T follicular helper cell (primary cell): ENCODE measurements at regions not wholly inside any gene's neighbourhood (a gene's known extent, or its start where the extent isn't known, plus 50 kb on each side); places are given as distances from the start of the nearest gene placed in this dataset.
A peak's percentile ranks its signal among the peaks of the same experiment; 100 is the strongest.

Experiments used
- DNase-seq: peaks from one replicate; pipeline ENCODE4 v3.0.0-alpha.2; 2020; ENCODE audit warnings: low read depth

DNA sequence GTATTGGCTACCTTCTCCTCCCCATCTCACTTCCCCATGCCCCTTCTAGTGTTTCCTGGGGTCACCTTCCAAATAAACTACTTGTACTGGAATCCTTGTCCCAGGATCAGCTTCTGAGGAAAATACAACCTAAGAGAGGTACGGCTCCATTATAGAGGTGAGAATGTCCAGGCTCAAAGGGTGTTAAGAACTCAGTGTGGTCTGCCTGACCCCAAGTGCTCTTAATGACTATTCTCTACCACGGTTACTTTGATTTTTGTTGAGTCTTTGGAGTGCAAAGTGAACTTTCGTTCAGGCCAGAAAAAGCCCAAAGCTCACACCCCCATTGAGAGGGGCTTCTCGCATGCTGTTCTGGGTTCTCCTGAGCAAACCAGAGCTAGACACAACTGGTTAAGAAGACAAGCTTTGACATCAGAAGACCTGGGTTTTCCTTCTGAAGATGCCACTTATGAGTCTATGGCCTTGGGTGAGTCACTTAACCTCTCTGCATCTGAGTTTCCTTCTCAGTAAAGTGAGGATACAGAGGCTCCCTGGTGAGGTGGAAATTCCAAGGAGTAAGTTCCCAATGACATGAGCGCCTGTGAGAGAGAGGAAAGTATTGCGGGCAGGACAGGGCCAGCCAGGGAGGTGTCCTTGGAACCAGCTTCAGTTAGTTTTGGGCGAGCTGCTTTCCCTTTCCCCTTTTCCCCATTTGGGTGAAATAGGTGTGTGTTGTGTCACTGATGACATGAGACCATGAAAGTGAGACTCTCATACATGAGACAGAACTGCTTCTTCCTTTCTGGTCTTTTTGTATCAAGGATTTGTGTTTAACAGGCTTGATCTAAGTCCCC lies 475.0 kb upstream of the PROK2 start:
- no peak for DNase-seq

DNA sequence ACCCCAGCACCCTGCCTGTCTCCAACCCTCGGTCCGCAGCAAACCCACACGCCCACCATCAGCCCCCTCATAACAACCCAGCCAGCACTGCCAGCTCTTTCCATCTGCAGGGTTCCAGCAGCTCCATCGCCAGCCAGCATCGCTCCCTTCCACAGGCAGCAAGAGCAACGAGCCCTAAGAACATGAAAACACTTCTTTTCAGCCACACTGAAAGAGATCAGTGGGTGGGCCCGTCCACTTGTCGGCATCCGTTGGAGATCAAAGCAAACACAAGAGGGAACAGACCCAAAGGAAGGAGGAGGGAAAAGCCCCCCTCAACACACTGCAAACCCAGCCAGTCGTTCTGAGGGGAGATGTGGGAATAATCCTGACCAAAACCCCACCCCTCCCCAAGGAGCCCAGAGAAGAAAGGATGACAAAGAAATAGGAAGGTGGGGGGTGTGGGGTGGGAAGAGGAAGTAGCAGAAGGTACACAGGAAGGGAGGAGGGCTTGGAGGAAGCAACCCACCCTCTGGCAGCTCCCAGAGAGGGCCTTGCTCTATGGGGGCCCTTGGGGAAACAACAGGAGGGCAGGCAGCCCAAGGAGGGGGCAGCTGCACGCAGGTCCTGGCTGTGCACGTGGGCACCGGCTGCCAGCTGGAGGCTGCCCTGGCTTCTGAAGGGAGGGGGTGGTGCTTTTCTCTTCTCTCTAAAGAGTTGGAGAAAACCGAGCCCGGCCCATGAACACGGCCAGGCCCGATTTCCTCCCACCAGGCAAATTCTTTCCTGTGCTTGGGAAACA lies 473.6 kb upstream of the PROK2 start:
- DNase-seq: no peak

DNA sequence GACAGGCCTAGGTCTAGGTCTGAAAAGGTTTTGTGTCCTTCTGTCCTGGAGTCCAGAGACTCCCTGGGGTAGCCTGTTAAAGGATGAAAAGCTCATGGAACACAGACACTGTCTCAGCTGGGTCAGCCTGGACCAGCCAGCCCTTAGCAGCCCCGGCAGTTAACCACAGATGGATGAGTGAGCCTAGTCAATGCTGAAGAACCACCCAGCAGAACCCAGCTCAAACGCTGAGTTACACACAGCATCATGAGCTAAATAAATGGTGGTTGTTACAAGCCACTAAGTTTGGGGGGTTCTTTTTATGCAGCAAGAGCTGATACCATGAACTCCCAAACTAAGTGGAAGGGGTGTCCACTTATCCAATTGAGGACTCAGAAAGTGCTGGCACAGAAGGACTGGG lies 472.8 kb upstream of the PROK2 start:
- no peak for DNase-seq

DNA sequence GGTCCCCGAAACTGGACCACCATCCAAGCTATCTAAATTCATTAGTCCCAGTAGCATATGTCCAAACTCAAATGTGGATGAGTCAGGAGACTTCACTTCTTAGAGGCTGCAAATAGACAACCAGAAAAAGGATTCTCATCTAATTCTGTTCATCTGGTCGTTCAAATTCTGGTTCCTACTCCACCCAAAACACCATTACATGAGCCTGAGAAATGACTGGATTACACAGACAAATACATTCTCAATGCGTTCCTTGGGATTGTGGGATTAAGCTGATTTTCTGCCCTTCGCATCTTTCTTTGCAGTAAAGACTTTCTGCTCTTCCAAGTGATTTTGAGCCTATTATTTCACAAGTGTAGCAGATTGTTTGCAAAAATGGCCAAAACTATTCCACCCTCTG lies 472.3 kb upstream of the PROK2 start:
- no peak for DNase-seq

DNA sequence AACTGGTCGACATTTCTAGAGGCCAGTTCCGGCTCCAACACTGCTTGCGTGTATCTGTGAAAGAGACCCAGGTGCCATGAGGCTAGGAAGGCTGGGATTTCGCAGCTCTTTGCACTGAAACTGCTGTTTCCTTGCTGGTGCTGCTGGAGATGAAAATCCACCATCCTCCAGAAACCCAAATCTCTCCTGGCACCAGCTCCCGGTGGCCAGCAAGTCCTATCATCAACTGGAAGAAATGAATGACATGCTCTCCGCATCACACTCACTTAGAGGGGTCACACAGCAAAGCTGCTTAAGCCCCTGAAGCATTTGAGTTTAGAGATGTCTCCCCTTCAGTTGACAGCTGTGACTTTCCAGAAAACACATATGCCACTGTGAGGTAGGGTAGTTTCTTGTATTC lies 471.8 kb upstream of the PROK2 start:
- no peak for DNase-seq

DNA sequence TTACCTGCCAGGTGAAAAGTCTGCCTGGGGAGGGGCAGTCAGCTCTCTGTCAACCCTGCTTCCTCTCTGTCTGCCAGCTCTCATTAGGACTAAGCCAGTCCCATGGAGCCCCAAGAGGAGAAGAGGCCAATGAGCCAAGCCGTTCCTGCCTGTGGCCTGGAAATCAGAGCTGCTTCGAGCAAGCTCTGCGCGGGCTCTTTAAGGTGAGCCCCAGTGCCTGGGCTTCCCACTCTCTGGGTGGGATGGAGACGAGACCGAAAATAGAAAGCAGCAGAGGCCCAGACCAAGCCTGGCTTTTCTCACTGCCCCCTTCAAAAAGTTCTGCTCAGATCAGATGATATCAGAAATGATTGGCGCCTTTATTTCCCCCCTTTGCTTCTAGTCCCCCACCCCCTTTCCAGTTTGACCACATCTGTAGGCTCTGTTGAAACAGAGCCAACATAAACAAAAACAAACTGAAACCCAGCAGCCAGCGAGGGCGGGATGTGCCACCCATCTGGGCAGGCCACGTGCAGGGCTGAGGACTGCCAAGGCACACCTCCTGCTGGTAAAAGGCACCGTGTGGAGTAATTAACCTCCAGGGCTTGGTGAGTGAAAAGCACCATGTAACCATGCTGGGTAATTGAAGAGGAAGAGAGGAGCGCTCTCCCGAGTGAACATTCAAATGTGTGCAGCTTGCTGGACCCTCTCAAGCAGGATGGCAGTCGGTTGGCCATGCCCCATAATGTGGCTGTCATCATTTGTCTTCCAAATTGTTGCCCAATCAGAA lies 471.0 kb upstream of the PROK2 start:
- peak; percentile 7 for DNase-seq

DNA sequence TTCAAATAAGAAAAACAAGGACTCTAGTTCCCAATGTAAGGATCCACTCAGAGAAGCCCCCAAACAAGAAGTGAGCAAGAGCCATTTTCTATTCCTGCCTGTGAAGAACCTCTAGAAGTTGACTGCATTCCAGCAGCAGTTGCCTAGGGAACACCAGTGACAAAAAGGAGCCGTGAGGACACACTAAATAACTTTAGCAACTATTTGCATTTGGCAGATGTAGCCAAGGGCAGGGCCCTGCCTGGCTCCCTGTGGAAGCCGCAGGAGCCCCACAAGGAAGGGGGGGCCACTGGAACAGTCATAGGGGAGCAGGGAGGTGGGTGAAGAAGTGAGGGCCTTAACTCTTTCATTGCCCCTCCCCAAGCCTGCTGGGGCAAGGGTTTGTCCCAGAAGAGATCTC lies 470.2 kb upstream of the PROK2 start:
- DNase-seq: no peak

DNA sequence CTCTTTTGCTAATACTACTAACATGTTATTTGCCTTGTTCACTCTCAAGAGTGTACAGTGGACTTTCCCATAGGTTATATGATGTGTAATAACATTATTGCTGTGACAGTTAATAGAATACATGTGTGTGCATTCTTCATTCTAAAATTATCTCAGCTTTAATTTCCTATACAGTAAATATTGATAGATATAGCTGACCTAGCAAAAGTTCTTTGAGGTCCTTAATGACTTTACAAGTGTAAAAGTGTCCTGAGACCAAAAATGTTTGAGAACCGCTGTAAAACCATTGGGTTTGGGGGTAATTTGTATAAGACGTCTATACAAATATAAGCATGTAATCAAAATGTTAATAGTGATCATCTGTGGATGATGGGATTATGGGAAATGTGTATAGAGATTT lies 469.5 kb upstream of the PROK2 start:
- DNase-seq: no peak

DNA sequence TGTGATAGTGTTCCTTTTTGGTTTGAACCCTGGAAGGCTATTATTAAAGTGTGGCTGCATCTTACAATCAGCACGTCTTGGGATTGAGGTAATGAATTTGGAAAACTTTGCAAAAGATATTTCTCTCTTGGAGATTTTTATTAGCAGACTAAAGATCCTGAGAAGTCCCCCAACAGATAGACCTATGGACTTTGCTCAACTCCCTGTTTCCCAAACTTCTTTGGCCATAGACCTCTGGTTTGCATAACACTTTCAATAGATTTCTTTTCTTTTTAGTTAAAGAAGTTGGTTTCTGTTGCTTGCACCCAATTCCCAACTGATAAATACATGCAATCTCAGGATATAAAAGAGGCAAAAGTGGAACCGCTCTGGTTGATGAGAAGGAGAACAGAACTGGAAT lies 465.8 kb upstream of the PROK2 start:
- DNase-seq: no peak

DNA sequence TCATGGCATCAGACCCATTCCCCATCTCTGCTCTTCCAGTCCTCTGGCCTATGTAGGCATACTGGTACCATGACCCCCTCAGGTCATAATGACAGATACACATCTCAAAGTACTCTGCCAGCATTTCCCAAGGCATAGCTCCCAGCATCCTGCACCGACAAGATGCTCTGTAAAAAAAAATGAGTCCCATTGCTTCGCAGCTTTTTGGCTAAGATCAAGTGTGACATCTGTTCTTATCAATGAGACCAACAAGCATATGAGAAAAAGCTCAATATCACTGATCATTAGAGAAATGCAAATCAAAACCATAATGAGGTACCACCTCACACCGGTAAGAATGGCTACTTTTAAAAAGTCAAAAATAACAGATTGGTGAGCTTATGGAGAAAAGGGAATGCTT lies 463.9 kb upstream of the PROK2 start:
- no peak for DNase-seq

DNA sequence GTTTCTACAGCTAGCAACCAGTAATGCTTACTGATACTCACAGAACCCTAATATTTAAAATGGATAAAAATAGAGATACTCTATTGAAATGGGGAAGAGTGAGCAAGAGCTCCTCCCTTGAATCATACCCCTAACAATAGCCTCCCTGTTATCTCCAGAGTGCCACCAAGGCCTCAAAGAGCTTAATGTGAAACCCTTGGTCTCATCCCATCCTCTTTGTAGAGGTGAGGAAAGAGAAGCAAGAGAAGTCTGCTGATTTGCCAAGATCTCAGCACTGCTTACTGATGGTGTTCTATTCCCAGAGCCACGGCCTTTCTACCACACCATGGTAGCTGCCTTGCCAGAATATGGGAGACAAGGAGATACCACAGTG lies 463.4 kb upstream of the PROK2 start:
- no peak for DNase-seq

DNA sequence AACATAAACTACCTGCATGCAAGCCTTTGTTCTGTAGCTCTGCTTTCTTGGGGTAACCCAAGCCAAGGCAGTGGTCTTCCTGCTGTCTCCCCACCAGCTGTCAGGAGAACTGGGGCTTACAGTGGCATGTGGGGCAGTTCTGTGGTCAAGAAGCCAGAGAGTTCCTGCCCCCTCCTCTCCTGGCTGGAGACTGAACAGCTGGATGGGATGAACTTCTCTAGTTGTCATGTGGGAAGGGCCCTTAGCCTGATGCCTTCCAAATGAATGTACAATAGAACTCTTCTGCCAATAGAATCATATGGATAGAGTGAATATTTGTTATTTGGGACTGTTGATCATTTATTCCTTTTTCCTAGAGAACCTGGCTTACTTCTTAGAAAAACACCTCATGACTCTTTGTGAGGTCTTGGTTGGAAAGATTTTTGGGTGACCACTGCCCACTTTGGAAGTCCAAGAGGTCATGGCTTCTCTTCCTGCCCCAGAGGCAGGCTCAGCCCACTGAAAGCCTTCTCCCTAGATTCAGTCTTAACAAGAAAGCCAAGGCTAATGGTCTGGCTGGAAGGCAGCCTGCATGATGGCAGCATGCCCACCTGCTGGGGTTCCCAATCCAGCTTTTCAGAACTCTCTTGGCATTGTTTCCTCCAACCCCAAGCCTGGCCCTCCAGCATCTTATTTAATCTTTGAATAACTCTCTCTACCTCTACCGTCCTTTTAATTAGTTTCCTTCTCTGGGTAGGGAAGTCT lies 462.9 kb upstream of the PROK2 start:
- DNase-seq: no peak

DNA sequence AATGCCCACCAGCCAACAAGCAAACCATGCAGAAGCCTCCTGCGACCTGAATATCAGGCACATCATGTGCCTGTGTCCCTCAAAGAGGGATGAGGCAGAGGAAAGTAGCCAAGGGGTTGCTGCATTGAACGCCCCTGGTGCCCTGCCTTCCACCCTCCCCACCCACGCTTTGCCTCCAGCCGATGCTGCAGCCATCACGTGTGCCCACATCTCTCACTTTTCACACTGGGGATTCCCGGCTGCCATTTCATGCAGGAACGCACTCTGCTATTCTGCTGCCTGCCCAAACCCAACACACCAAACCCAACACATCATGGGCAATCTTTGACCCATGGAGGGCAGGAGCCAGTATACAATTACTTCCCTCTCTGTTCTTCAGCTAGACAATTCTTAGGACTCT lies 462.2 kb upstream of the PROK2 start:
- DNase-seq: no peak

DNA sequence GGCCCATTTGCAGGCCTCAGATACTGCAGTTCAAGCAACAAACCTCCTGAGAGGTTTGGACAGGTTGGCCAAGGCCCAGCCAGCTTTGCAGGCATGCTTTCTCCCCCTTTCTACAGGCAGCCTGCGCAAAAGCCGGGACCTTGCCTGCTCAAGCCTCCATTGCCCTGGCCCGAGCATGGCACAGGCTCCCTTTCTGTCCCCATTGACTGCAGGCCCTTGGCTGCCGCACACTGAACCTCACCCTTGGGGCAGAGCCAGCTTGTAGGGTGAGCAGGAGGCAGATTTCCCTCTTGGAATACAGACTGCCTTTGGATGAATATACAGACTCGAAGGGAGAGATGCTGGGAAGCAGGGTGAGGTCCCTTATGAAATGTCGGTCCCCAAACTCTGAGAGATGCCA lies 461.7 kb upstream of the PROK2 start:
- DNase-seq: no peak

DNA sequence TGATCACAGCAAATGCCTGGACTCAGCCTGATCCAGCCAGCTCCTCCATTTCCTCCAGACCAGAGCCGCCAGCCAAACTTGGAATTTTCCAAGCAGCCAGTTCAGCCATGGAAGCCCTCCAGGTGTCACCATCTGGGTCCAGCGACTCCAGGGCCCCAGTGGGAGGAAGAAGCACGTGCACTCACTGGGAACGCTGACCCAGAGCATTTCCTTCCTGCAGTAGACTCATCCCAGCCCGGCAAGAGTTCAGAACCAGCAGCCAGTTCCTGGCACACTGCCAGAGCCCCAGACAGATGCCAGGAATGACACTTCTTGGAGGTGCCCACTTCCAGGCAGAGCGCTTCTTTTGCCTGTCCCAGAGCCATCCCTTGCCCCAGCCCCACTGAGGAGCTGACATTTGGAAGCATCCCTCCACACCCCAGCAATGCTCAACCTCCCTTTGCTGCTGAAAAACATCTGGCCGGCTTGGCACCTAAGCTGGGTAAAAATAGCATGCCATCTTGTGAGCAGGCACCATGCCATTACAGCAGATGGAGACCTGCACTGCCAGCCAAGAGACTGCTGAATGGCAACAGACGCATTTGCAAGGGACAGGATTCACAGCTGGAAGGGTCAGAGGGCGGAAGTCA lies 460.3 kb upstream of the PROK2 start:
- DNase-seq: no peak

DNA sequence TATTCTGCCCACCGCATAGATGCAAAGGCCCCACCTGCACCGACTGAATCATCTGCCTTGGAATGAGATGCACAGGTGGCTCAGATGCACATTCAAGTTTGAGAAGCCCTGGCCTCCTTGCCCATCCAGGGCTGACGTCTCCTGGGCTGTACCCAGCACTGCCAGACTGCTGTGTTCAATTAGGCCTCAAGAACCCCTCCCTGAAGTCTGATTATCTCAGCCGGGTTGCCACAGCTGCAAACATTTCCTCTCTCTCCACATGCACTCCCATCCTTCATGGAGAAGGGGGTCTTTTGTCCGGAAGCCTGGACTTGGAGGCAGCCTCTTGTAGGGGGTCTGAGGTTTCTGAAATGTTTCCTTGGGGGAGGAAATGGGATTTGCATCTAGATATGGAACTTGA lies 459.4 kb upstream of the PROK2 start:
- no peak for DNase-seq

DNA sequence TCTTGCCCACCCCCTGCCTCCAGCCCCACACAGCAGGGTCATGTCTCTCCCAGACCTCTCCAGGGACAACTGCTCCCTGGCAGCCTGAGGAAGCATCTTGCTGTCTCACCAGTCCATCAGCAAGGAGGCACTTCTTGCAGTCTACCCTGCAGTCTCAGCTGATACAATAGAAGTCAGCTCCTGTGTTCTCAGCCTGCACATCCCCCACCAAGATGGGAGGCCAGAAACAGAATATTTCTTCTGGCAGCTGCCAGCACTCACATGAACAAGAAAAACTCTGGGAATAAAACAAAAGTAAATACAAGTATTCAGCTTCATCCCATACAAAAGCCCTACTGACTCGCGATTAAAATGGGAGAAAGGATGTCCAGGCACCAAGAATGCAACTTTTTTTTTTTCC lies 457.4 kb upstream of the PROK2 start:
- DNase-seq: no peak

DNA sequence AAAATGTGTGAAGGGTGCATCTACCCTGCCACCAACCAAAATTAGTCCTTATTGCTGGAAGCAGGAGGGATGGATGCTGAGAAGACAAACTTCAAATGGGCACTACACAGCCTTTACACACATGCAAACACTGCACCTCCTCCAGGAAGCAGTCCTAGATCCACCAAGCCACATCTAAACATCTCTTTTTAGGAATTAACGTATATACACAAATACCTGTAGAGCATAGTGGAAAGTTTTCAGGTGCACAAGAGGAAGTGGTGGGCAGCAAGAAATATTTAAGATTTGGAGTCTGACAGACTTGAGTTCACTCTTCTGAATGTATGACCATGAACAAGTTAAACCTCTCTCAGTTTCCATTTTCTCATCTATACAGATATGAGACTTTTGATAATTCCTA lies 456.6 kb upstream of the PROK2 start:
- no peak for DNase-seq

DNA sequence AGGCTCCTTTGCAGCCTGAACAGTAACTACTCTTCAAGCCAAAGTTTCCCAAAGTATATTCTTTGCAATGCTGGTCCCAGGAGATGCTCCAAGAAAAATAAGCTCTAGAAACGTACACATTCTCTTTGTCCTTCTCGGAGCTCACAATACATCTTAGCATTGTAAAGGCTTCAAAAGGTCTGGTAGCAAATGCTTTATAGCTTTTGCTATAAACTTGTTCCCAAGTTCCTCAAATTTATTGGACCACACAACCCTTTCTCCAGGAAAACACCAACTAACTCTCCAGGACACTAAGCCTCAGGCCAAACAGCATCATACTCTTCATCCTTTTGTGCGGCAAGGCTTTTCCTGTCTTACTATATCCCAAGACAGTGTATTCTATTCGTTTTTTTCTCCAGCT lies 455.6 kb upstream of the PROK2 start:
- DNase-seq: no peak

DNA sequence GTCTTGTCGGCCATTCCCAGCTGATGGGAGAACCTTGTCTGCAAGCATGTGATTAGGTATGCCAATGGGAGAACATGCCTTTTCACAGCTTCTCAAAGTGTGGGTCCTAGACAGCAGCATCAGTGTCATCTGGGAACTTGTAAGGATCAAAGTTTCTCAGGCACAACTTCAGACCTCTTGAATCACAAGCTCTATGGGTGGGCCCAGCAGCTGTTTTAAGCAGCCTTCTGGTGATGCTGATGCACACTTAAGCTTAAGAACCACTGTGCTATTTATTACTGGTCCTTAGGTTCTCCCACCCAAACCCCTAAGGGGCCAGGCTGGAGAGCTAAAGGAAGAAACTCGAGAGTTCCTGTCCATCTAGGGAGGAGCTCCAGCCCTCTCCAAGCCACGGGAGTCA lies 453.9 kb upstream of the PROK2 start:
- no peak for DNase-seq

DNA sequence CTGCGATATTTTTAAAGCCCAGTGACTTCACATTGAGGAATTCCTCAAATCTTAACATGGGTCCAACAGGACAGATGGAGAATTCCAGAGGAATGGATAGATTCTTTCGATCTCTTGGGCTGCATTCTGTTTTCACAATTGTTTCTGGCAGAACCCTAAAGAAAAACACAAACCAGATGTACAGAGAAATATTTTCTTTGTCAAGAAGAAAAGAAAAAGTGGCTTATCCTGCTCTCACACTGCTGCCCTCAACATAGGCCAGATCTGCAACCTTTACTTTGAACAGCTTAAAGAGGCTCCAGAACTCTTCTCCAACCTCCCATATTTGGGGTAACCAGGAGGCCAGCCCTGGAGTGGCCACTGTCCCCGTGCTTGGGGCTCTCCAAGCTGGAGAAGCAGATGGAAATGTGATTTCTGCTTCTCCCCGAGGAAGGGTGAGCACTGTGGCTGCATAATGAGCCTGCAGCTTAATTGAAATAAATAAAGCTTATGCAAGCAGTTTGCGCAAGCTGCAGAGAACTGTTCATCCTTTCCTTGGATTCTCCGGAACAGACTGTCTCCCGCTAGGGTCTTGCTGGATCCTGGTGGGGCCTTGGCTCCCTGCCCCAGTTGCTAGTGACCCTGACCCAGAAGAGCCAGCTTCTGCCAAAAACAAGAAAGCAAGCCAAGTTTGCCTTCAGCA lies 453.2 kb upstream of the PROK2 start:
- no peak for DNase-seq
